SK-N-SH (cell line): ENCODE measurements at regions not wholly inside any gene's neighbourhood (a gene's known extent, or its start where the extent isn't known, plus 50 kb on each side); places are given as distances from the start of the nearest gene placed in this dataset.

Experiments
- CTCF ChIA-PET: fragments of 300-600, 350-600 bp; formaldehyde crosslinking; extraction: SDS; loops from one replicate; lab custom pipeline; 2021; lab: Yijun Ruan, JAX
- POLR2A ChIA-PET: fragments of 350-600 bp; sonication (Branson Sonifier 250); formaldehyde crosslinking; extraction: SDS; loops from one replicate; lab custom pipeline; 2020; ENCODE audit warnings: antibody characterized with exemption, inconsistent platforms; lab: Yijun Ruan, JAX
- DNase-seq: peaks from one replicate; pipeline ENCODE4 v3.0.0; 2012
- H2AFZ ChIP-seq: fragments of 200-600 bp; sonication (generic); 2 replicates; pipeline ENCODE4 v1.8.1; 2016; ENCODE audit warnings: antibody characterized with exemption, mild to moderate bottlenecking, low read depth
- H3F3A ChIP-seq: fragments of 200-600 bp; sonication (generic); replicated peaks from 2 replicates; pipeline ENCODE3; 2016; ENCODE audit warnings: antibody characterized with exemption, mild to moderate bottlenecking; ENCODE audit not compliant: insufficient read depth
- H3K27ac ChIP-seq, 2 experiments: fragments of 200-500 bp in 1 of 2; fragments of 200-600 bp in 1 of 2; sonication (Bioruptor generic) in 1 of 2; sonication (generic), shearing (Covaris generic) in 1 of 2; 2 replicates each; pipeline versions ENCODE4 v1.5.1 to v1.6.1; 2014 to 2016; ENCODE audit warnings: low read depth in 2 of 2, inconsistent platforms in 1 of 2, low read length in 1 of 2, mild to moderate bottlenecking in 1 of 2, mixed read lengths in 1 of 2
- H3K27me3 ChIP-seq: fragments of 200-600 bp; sonication (generic), shearing (Covaris generic); 2 replicates; pipeline ENCODE4 v1.6.1; 2016; ENCODE audit warnings: mixed run types; ENCODE audit not compliant: insufficient read depth
- H3K36me3 ChIP-seq, 2 experiments: fragments of 200-500 bp in 1 of 2; fragments of 200-600 bp in 1 of 2; sonication (Bioruptor generic) in 1 of 2; sonication (generic) in 1 of 2; replicated peaks in 1 of 2; 2 replicates each; pipeline versions ENCODE3 to v1.5.1; 2014 to 2016; ENCODE audit warnings: low read length in 1 of 2, mild to moderate bottlenecking in 1 of 2; ENCODE audit not compliant: insufficient read depth in 2 of 2, control insufficient read depth in 1 of 2
- H3K4me1 ChIP-seq, 2 experiments: fragments of 200-500 bp in 1 of 2; fragments of 200-600 bp in 1 of 2; sonication (Bioruptor generic) in 1 of 2; sonication (generic), shearing (Covaris generic) in 1 of 2; 2 replicates each; pipeline versions ENCODE4 v1.5.1 to v1.6.1; 2014 to 2016; ENCODE audit warnings: low read depth in 1 of 2, low read length in 1 of 2, mixed run types in 1 of 2; ENCODE audit not compliant: insufficient read depth in 2 of 2, control insufficient read depth in 1 of 2
- H3K4me2 ChIP-seq: fragments of 200-600 bp; sonication (generic), shearing (Covaris generic); 2 replicates; pipeline ENCODE4 v1.6.1; 2017; ENCODE audit warnings: mixed run types
- H3K4me3 ChIP-seq, 2 experiments: fragments of 200-500 bp in 1 of 2; fragments of 200-600 bp in 1 of 2; sonication (Bioruptor generic) in 1 of 2; sonication (generic), shearing (Covaris generic) in 1 of 2; 2 replicates each; pipeline versions ENCODE4 v1.5.1 to v1.8.1; 2014 to 2016; ENCODE audit warnings: low read depth in 2 of 2, inconsistent platforms in 1 of 2, low read length in 1 of 2, mild to moderate bottlenecking in 1 of 2, mixed read lengths in 1 of 2, moderate library complexity in 1 of 2
- H3K79me2 ChIP-seq: fragments of 200-600 bp; sonication (generic); 2 replicates; pipeline ENCODE4 v1.8.1; 2017; ENCODE audit warnings: mild to moderate bottlenecking; ENCODE audit not compliant: insufficient read depth
- H3K9ac ChIP-seq: fragments of 200-600 bp; sonication (generic); 2 replicates; pipeline ENCODE4 v1.6.1; 2017; ENCODE audit warnings: mixed run types
- H3K9me2 ChIP-seq: fragments of 200-600 bp; sonication (generic); 2 replicates; pipeline ENCODE4 v1.6.1; 2017; ENCODE audit warnings: mixed run types
- H3K9me3 ChIP-seq: fragments of 200-600 bp; sonication (generic); 2 replicates; pipeline ENCODE4 v1.6.1; 2017; ENCODE audit warnings: mixed run types, mild to moderate bottlenecking, moderate library complexity
- H4K20me1 ChIP-seq: fragments of 200-600 bp; sonication (generic); 2 replicates; pipeline ENCODE4 v1.6.1; 2017; ENCODE audit warnings: mild to moderate bottlenecking, mixed run types; ENCODE audit not compliant: insufficient read depth
- CHD2 ChIP-seq: fragments of 150-350 bp; IDR thresholded peaks from 2 replicates; pipeline ENCODE4 v1.6.1; 2018; ENCODE audit warnings: low read length; ENCODE audit not compliant: partially characterized antibody
- ELF1 ChIP-seq: IDR thresholded peaks from 2 replicates; pipeline ENCODE4 v1.4.0; 2012
- EZH2phosphoT487 ChIP-seq: fragments of 200-600 bp; sonication (generic); IDR thresholded peaks from 2 replicates; pipeline ENCODE4 v1.6.1; 2017; ENCODE audit warnings: low read depth, mixed run types, mild to moderate bottlenecking, antibody characterized with exemption, moderate library complexity, borderline replicate concordance
- GABPA ChIP-seq: IDR thresholded peaks from 2 replicates; pipeline ENCODE4 v1.4.0; 2012; ENCODE audit warnings: low read depth, mild to moderate bottlenecking
- GATA2 ChIP-seq: sonication (generic); formaldehyde crosslinking; IDR thresholded peaks from 2 replicates; pipeline ENCODE4 v1.5.0; 2020; ENCODE audit warnings: mild to moderate bottlenecking, missing genetic modification reagents
- JUND ChIP-seq: IDR thresholded peaks from 2 replicates; pipeline ENCODE4 v1.4.0; 2012
- MEF2A ChIP-seq: IDR thresholded peaks from 2 replicates; pipeline ENCODE4 v1.4.0; 2012; ENCODE audit warnings: low read depth, borderline replicate concordance
- NFIC ChIP-seq: IDR thresholded peaks from 2 replicates; pipeline ENCODE4 v1.4.0; 2012; ENCODE audit warnings: borderline replicate concordance
- POLR2AphosphoS5 ChIP-seq: IDR thresholded peaks from 2 replicates; pipeline ENCODE4 v1.6.1; 2012; ENCODE audit warnings: low read depth, low read length
- RAD21 ChIP-seq: IDR thresholded peaks from 2 replicates; pipeline ENCODE4 v1.6.1; 2012; ENCODE audit warnings: mild to moderate bottlenecking, low read length
- RFX5 ChIP-seq: IDR thresholded peaks from 2 replicates; pipeline ENCODE4 v1.6.1; 2012; ENCODE audit warnings: mild to moderate bottlenecking, improper control_type of control experiment, low read length
- RXRA ChIP-seq: IDR thresholded peaks from 2 replicates; pipeline ENCODE4 v1.4.0; 2012; ENCODE audit warnings: low read depth, mild to moderate bottlenecking, borderline replicate concordance
- SMC3 ChIP-seq: IDR thresholded peaks from 2 replicates; pipeline ENCODE4 v1.6.1; 2012; ENCODE audit warnings: low read depth, low read length, improper control_type of control experiment
- TCF12 ChIP-seq: IDR thresholded peaks from 2 replicates; pipeline ENCODE4 v1.4.0; 2012
- TEAD4 ChIP-seq: IDR thresholded peaks from 2 replicates; pipeline ENCODE4 v1.4.0; 2012; ENCODE audit warnings: mild to moderate bottlenecking, borderline replicate concordance; ENCODE audit not compliant: insufficient read depth
- WGBS: methylation state at CpG from one replicate; pipeline ENCODE4 v1.1.6; 2017; ENCODE audit warnings: low lambda C conversion rate; 5-methylcytosine and 5-hydroxymethylcytosine counted together
- TF ChIP-seq, protein P1 (sequence below): IDR thresholded peaks from 2 replicates; pipeline ENCODE4 v1.4.0; 2012; ENCODE audit warnings: low read depth, borderline replicate concordance
- TF ChIP-seq, protein P2 (sequence below): IDR thresholded peaks from 2 replicates; pipeline ENCODE4 v1.4.0; 2012; ENCODE audit warnings: low read depth, borderline replicate concordance
- TF ChIP-seq, protein P3 (sequence below): fragments of 150-350 bp; IDR thresholded peaks from 2 replicates; pipeline ENCODE4 v1.6.1; 2016; ENCODE audit warnings: mild to moderate bottlenecking, low read depth, low read length
- TF ChIP-seq, protein P4 (sequence below): fragments of 200-600 bp; sonication (generic); IDR thresholded peaks from 2 replicates; pipeline ENCODE4 v1.6.1; 2017; ENCODE audit warnings: antibody characterized with exemption, mild to moderate bottlenecking, moderate library complexity

DNA sequence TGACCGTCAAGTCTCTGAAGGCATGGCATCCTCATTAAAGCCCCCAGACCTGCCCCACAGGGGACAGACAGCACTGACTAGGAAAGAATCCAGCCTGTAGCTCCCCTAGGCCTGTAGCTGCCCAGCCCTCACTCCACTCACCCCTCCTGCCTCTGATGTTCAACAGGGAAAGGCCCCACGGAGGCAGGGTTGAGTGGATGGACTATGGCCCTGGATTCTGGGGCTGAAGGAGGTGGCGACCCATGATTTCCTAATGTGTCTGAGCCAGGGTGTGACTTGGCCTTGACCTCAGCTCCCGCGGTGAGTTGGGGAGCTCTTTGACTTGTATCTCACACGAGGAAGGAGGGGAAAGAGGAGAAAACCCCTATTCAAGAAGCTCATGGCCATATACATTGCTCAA, 238.5 kb upstream of the CSF3R start:
- H3K9me3 ChIP-seq: no peaks in the 10 kb centered on the region
- no peak overlapping the region for H3K4me3 ChIP-seq
- no peak overlapping the region for H3K27ac ChIP-seq
- no peak overlapping the region for H3K4me2 ChIP-seq
- no peak for DNase-seq
- H3K9ac ChIP-seq: no peak overlapping the region
- no peaks in the 10 kb centered on the region for H3K4me1 ChIP-seq
- no peaks in the 10 kb centered on the region for H3K79me2 ChIP-seq
- TF ChIP-seq RAD21: no peak
- no peak for TF ChIP-seq RXRA
- TF ChIP-seq, protein P1, sequence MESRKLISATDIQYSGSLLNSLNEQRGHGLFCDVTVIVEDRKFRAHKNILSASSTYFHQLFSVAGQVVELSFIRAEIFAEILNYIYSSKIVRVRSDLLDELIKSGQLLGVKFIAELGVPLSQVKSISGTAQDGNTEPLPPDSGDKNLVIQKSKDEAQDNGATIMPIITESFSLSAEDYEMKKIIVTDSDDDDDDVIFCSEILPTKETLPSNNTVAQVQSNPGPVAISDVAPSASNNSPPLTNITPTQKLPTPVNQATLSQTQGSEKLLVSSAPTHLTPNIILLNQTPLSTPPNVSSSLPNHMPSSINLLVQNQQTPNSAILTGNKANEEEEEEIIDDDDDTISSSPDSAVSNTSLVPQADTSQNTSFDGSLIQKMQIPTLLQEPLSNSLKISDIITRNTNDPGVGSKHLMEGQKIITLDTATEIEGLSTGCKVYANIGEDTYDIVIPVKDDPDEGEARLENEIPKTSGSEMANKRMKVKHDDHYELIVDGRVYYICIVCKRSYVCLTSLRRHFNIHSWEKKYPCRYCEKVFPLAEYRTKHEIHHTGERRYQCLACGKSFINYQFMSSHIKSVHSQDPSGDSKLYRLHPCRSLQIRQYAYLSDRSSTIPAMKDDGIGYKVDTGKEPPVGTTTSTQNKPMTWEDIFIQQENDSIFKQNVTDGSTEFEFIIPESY: no peak
- no peak for TF ChIP-seq SMC3
- TF ChIP-seq EZH2phosphoT487: no peak
- no peak for TF ChIP-seq RFX5
- TF ChIP-seq GABPA: no peak
- TF ChIP-seq CHD2: no peak
- TF ChIP-seq, protein P2, sequence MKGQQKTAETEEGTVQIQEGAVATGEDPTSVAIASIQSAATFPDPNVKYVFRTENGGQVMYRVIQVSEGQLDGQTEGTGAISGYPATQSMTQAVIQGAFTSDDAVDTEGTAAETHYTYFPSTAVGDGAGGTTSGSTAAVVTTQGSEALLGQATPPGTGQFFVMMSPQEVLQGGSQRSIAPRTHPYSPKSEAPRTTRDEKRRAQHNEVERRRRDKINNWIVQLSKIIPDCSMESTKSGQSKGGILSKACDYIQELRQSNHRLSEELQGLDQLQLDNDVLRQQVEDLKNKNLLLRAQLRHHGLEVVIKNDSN: no peak
- no peak for TF ChIP-seq NFIC
- TF ChIP-seq, protein P3, sequence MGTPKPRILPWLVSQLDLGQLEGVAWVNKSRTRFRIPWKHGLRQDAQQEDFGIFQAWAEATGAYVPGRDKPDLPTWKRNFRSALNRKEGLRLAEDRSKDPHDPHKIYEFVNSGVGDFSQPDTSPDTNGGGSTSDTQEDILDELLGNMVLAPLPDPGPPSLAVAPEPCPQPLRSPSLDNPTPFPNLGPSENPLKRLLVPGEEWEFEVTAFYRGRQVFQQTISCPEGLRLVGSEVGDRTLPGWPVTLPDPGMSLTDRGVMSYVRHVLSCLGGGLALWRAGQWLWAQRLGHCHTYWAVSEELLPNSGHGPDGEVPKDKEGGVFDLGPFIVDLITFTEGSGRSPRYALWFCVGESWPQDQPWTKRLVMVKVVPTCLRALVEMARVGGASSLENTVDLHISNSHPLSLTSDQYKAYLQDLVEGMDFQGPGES: no peak
- no peak for TF ChIP-seq POLR2AphosphoS5
- CTCF ChIA-PET: interaction anchor here (1.1 kb wide), 1 partner anchor 18 kb away, joined by 4 read pairs; no protein-coding TSS in a partner anchor
- H3K9me2 ChIP-seq: no peaks in the 10 kb centered on the region
- H3K27me3 ChIP-seq: no peaks in the 10 kb centered on the region
- H2AFZ ChIP-seq: no peak overlapping the region
- POLR2A ChIA-PET: no interaction called here
- no peaks in the 10 kb centered on the region for H3F3A ChIP-seq
- no peaks in the 10 kb centered on the region for H4K20me1 ChIP-seq
- no peaks in the 10 kb centered on the region for H3K36me3 ChIP-seq
- 38% methylated on average over 6 of the region's 6 CpGs for WGBS

DNA sequence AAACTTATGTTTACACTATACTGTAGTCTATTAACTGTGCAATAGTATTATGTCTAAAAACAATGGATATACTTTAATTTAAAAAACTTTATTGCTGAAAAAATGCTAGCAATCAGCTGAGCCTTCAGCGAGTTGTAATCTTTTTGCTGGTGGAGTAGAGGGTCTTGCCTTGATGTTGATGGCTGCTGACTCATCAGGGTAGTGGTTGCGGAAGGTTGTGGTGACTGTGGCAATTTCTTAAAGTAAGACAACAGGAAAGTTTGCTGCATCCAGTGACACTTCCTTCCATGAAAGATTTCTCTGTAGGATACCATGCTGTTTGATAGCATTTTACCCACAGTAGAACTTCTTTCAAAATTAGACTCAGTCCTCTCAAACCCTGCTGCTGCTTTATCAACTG, 234.7 kb upstream of the CSF3R start:
- no peak for DNase-seq
- Histone ChIP-seq H3K9ac (no peak overlapping the region), H3K4me1 (no peaks in the 10 kb centered on the region), H3K9me3 (no peaks in the 10 kb centered on the region), H3K4me2 (no peak overlapping the region), H3K36me3 (no peaks in the 10 kb centered on the region), H4K20me1 (no peaks in the 10 kb centered on the region), H3K9me2 (no peaks in the 10 kb centered on the region), H3K79me2 (no peaks in the 10 kb centered on the region), H3K4me3 (no peak overlapping the region), H2AFZ (no peak overlapping the region), H3K27me3 (no peaks in the 10 kb centered on the region), H3K27ac (no peak overlapping the region), H3F3A (no peaks in the 10 kb centered on the region)
- WGBS: 53% methylated on average over 2 of the region's 2 CpGs
- ChIA-PET POLR2A (no interaction called here), CTCF (interaction anchor here (0.9 to 1.2 kb wide), 3 partner anchors 11 to 717 kb away, joined by 3 read pairs; no protein-coding TSS in a partner anchor)
- TF ChIP-seq RAD21 (no peak), MEF2A (no peak), SMC3 (no peak), TCF12 (no peak), CHD2 (no peak), GATA2 (no peak), ELF1 (no peak), TEAD4 (no peak), JUND (no peak), NFIC (no peak)
- TF ChIP-seq, protein P3: no peak
- TF ChIP-seq, protein P1: no peak
- TF ChIP-seq, protein P4, sequence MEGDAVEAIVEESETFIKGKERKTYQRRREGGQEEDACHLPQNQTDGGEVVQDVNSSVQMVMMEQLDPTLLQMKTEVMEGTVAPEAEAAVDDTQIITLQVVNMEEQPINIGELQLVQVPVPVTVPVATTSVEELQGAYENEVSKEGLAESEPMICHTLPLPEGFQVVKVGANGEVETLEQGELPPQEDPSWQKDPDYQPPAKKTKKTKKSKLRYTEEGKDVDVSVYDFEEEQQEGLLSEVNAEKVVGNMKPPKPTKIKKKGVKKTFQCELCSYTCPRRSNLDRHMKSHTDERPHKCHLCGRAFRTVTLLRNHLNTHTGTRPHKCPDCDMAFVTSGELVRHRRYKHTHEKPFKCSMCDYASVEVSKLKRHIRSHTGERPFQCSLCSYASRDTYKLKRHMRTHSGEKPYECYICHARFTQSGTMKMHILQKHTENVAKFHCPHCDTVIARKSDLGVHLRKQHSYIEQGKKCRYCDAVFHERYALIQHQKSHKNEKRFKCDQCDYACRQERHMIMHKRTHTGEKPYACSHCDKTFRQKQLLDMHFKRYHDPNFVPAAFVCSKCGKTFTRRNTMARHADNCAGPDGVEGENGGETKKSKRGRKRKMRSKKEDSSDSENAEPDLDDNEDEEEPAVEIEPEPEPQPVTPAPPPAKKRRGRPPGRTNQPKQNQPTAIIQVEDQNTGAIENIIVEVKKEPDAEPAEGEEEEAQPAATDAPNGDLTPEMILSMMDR: no peak
